AG09319 (cell line): ENCODE measurements at regions not wholly inside any gene's neighbourhood (a gene's known extent, or its start where the extent isn't known, plus 50 kb on each side); places are given as distances from the start of the nearest gene placed in this dataset.

Source experiments
- DNase-seq: peaks from one replicate; pipeline ENCODE4 v3.0.0-alpha.2; 2010; ENCODE audit warnings: low read depth; ENCODE audit errors: extremely low read depth
- TF ChIP-seq, protein P1 (sequence below): IDR thresholded peaks from 2 replicates; pipeline ENCODE4 v1.5.1; 2011; ENCODE audit warnings: low read depth, mild to moderate bottlenecking, inconsistent platforms, low read length, moderate library complexity

- DNase-seq, result no peak
- TF ChIP-seq, protein P1, sequence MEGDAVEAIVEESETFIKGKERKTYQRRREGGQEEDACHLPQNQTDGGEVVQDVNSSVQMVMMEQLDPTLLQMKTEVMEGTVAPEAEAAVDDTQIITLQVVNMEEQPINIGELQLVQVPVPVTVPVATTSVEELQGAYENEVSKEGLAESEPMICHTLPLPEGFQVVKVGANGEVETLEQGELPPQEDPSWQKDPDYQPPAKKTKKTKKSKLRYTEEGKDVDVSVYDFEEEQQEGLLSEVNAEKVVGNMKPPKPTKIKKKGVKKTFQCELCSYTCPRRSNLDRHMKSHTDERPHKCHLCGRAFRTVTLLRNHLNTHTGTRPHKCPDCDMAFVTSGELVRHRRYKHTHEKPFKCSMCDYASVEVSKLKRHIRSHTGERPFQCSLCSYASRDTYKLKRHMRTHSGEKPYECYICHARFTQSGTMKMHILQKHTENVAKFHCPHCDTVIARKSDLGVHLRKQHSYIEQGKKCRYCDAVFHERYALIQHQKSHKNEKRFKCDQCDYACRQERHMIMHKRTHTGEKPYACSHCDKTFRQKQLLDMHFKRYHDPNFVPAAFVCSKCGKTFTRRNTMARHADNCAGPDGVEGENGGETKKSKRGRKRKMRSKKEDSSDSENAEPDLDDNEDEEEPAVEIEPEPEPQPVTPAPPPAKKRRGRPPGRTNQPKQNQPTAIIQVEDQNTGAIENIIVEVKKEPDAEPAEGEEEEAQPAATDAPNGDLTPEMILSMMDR, result no peak
Measured at GRCh38 chr4:38366997-38367396, 297.0 kb upstream of the KLF3 start.

DNA sequence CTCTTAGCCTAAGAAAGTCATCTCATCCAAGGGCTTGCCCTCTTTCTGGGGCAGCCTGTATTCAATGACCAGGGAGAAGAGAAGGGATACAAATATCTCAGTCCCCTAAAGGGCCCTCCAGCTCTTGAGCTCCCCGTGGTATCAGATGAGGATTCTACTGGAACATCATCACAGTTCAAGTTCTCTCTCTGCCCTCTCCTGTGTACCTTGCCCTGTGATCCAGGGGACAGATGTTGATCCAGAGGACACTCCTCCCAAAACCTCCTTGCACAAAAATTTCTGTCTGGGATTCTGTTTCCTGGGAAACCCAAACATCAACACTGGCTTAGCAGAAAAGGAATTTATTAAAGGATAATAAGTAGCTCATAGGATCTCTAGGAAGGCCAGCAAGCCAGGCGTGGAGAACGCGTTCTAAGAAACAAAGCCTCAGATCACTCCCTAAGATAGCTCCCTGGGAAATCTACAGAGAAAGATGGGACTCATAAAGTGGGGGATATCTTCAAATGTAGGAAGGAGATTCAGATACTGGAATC lies 296.3 kb upstream of the KLF3 start:
- TF ChIP-seq, protein P1, result no peak

DNA sequence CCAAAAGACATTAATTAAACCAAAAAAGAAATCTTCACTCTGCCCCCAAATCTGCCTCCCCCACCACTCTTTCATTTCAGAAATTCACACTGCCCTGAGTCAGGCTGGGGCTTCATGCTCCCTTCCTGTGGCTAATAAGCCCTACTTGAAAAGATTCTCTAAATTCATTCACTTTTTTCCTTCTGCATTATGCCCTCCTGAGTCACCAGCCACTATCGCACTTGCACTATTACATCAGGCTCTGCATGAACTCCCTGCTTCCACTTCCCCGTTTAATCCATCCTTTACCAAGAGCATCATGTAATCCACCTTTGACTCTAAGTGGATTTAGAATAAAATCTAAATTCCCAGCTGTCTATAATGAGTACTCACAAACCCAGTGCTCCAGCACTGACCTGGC lies 295.4 kb upstream of the KLF3 start:
- TF ChIP-seq, protein P1, result no peak

More for the DNA sequence above, 296.3 kb upstream of the KLF3 start:
- DNase-seq, result no peak

GRCh38 chr4:38371391-38371851 lies 292.6 kb upstream of the KLF3 start:
- TF ChIP-seq, protein P1, result no peak
- no peak for DNase-seq

More for the DNA sequence above, 295.4 kb upstream of the KLF3 start:
- no peak for DNase-seq

- DNase-seq, result no peak
- TF ChIP-seq, protein P1, result no peak
Measured at GRCh38 chr4:38373375-38373774, 290.6 kb upstream of the KLF3 start.

DNA sequence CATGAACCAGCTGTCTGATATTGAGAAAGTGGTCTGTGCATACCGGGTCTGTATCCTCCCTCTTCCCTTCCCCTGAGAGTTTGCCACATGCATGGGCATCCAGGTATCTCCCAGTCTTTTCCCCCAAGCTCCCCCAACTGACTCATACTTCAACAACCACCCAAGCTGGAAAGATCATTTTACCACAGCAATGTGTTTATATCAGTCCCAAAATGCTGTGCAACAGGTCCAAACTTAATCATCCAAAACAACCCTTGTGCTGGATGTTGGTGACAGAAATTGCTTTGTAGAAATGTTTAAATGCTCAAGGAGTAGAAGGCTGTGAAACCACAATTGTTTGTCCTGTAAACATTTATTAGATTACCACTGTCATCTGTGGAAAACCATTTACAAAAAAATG lies 286.8 kb upstream of the KLF3 start:
- no peak for DNase-seq
- TF ChIP-seq, protein P1, result no peak

DNA sequence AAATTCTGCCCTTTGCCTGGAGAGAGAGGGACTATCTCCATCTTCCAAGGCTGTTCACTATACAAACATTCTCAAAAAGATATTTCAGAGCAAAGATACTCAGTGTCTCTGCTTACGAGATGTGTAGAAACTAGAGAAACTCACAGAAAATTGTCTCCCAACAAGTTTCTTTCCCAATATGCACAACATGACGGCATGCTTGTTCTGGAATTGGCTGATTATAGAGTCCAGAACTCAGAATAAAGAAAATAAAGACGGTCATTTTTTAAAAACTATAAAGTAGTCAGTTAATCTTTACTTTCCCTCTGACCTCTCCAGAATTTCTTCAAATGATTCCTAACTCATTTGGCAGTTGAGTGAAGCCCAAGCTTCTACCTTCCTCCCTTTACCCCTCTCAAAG lies 285.5 kb upstream of the KLF3 start:
- TF ChIP-seq, protein P1, result no peak
- DNase-seq, result no peak
